Upper lobe of left lung (tissue), 6 donors: ENCODE measurements at regions not wholly inside any gene's neighbourhood (a gene's known extent, or its start where the extent isn't known, plus 50 kb on each side); places are given as distances from the start of the nearest gene placed in this dataset.
"Not testable (repeated sequence)": the region's sequence is repeated elsewhere in the genome, so short reads cannot be mapped to it uniquely, and the experiment has no call there.

Source experiments
- ATAC-seq, 2 donors: fragments of 200-7000 bp; cut with Tn5 transposase; one replicate each; pipeline ENCODE4 v1.9.1; 2022; ENCODE audit warnings: mild to moderate bottlenecking in 2 of 2, moderate library complexity in 2 of 2; ENCODE audit not compliant: low FRiP score in 2 of 2
- DNase-seq, 2 donors: peaks; one replicate each; pipeline ENCODE4 v3.0.0-alpha.2; 2019 to 2020
- H3K27ac ChIP-seq, 4 donors: fragments of 200-600 bp; sonication (generic); one replicate each; pipeline ENCODE4 v1.5.1; 2016 to 2019
- H3K27me3 ChIP-seq, 4 donors: fragments of 200-600 bp; sonication (generic); one replicate each; pipeline ENCODE4 v1.5.1; 2017 to 2019
- H3K36me3 ChIP-seq, 4 donors: fragments of 200-600 bp; sonication (generic); one replicate each; pipeline ENCODE4 v1.5.1; 2016 to 2019
- H3K4me1 ChIP-seq, 4 donors: fragments of 200-600 bp; sonication (generic); one replicate each; pipeline ENCODE4 v1.5.1; 2018 to 2019
- H3K4me3 ChIP-seq, 4 donors: fragments of 200-600 bp; sonication (generic); one replicate each; pipeline ENCODE4 v1.5.1; 2017 to 2019; ENCODE audit warnings: mild to moderate bottlenecking in 2 of 4, moderate library complexity in 1 of 4
- H3K9me3 ChIP-seq, 4 donors: fragments of 200-600 bp; sonication (generic); one replicate each; pipeline ENCODE4 v1.5.1; 2018 to 2019
- CTCF ChIP-seq, 6 experiments: fragments of 450-650 bp in 4 of 6; fragments of 200-600 bp in 2 of 6; sonication (generic) in 2 of 6; IDR thresholded peaks; one replicate each; pipeline ENCODE4 v1.5.1; 2016 to 2019; ENCODE audit warnings: antibody characterized with exemption in 6 of 6
- EP300 ChIP-seq, 4 donors: sonication (generic); formaldehyde crosslinking; IDR thresholded peaks; one replicate each; pipeline ENCODE4 v1.5.1; 2017; ENCODE audit warnings: antibody characterized with exemption in 4 of 4, control low read depth in 2 of 4
- POLR2A ChIP-seq, 4 donors: fragments of 450-650 bp; IDR thresholded peaks; one replicate each; pipeline ENCODE4 v1.5.1; 2016 to 2017; ENCODE audit warnings: antibody characterized with exemption in 4 of 4, mild to moderate bottlenecking in 2 of 4
- POLR2AphosphoS5 ChIP-seq, 2 donors: sonication (generic); formaldehyde crosslinking; IDR thresholded peaks; one replicate each; pipeline ENCODE4 v1.5.1; 2017; ENCODE audit warnings: antibody characterized with exemption in 2 of 2
- WGBS, 2 donors: methylation state at CpG; one replicate each; pipeline ENCODE4 v1.1.5; 2017 to 2018; 5-methylcytosine and 5-hydroxymethylcytosine counted together
- donor health status: DM: no; HTN: no; CAD: no; lungs with moderate emphysema.
- donor health status: DM: no; HTN: yes; CAD: no; lungs with severe emphysema.

GRCh38 chr13:89061821-89062220, 1390.7 kb downstream of the SLITRK5 start:
- Histone ChIP-seq H3K4me1 (no peaks in the 10 kb centered on the region), H3K27ac (no peak overlapping the region), H3K4me3 (no peak overlapping the region), H3K9me3 (no peaks in the 10 kb centered on the region), H3K27me3 (no peaks in the 10 kb centered on the region), H3K36me3 (no peaks in the 10 kb centered on the region)
- TF ChIP-seq POLR2A (IDR thresholded peaks at IDR 0.05) (no peak), CTCF (IDR thresholded peaks at IDR 0.05) (no peak), EP300 (IDR thresholded peaks at IDR 0.05) (no peak), POLR2AphosphoS5 (IDR thresholded peaks at IDR 0.05) (no peak)
- 82 to 83% methylated on average over 1 of the region's 1 CpG for whole genome bisulfite sequencing, 2 donors
- DNase-seq (no peak), ATAC-seq (no peak)

GRCh38 chr13:89066868-89067466, 1395.8 kb downstream of the SLITRK5 start:
- no peak overlapping the region for H3K27ac ChIP-seq
- no peaks in the 10 kb centered on the region for H3K27me3 ChIP-seq
- H3K4me1 ChIP-seq = no peaks in the 10 kb centered on the region
- H3K36me3 ChIP-seq = no peaks in the 10 kb centered on the region
- ATAC-seq (peak in 1 of 2 donors; percentile 73), DNase-seq (no peak)
- no peaks in the 10 kb centered on the region for H3K9me3 ChIP-seq
- no peak overlapping the region for H3K4me3 ChIP-seq
- no peak for TF ChIP-seq POLR2AphosphoS5 (IDR thresholded peaks at IDR 0.05)
- peak in 4 of 6 experiments; percentile 39 to 68 (median 66) for TF ChIP-seq CTCF (IDR thresholded peaks at IDR 0.05)
- 34 to 37% methylated on average over 9 of the region's 9 CpGs for WGBS, 2 donors

- TF ChIP-seq CTCF (IDR thresholded peaks at IDR 0.05) (no peak), POLR2A (IDR thresholded peaks at IDR 0.05) (no peak), EP300 (IDR thresholded peaks at IDR 0.05) (no peak), POLR2AphosphoS5 (IDR thresholded peaks at IDR 0.05) (no peak)
Observed at GRCh38 chr13:89072979-89073378, 1401.8 kb downstream of the SLITRK5 start.

GRCh38 chr13:89076622-89077021, 1405.5 kb downstream of the SLITRK5 start:
- Histone ChIP-seq H3K4me3 (no peak overlapping the region), H3K36me3 (no peaks in the 10 kb centered on the region), H3K27ac (no peak overlapping the region), H3K27me3 (no peaks in the 10 kb centered on the region), H3K9me3 (no peaks in the 10 kb centered on the region), H3K4me1 (no peaks in the 10 kb centered on the region)
- ATAC-seq (no peak), DNase-seq (no peak)
- WGBS, 2 donors = 88 to 100% methylated on average over 2 of the region's 2 CpGs
- TF ChIP-seq POLR2AphosphoS5 (IDR thresholded peaks at IDR 0.05) = no peak
- TF ChIP-seq CTCF (IDR thresholded peaks at IDR 0.05) = no peak
- no peak for TF ChIP-seq POLR2A (IDR thresholded peaks at IDR 0.05)
- no peak for TF ChIP-seq EP300 (IDR thresholded peaks at IDR 0.05)

More at GRCh38 chr13:89072979-89073378, 1401.8 kb downstream of the SLITRK5 start:
- WGBS, 2 donors = 80 to 85% methylated on average over 1 of the region's 1 CpG
- Histone ChIP-seq H3K27me3 (no peaks in the 10 kb centered on the region), H3K27ac (no peak overlapping the region), H3K4me3 (no peak overlapping the region), H3K9me3 (no peaks in the 10 kb centered on the region), H3K36me3 (no peaks in the 10 kb centered on the region), H3K4me1 (no peaks in the 10 kb centered on the region)
- no peak for DNase-seq
- no peak for ATAC-seq

GRCh38 chr13:89082623-89083022, 1411.5 kb downstream of the SLITRK5 start:
- Histone ChIP-seq H3K27ac (no peak overlapping the region), H3K9me3 (no peaks in the 10 kb centered on the region), H3K4me1 (no peaks in the 10 kb centered on the region), H3K4me3 (no peak overlapping the region), H3K27me3 (no peaks in the 10 kb centered on the region), H3K36me3 (no peaks in the 10 kb centered on the region)
- WGBS, 2 donors = 92 to 94% methylated on average over 3 of the region's 3 CpGs
- ATAC-seq = no peak
- no peak for DNase-seq
- TF ChIP-seq EP300 (IDR thresholded peaks at IDR 0.05) = no peak
- no peak for TF ChIP-seq POLR2AphosphoS5 (IDR thresholded peaks at IDR 0.05)
- TF ChIP-seq POLR2A (IDR thresholded peaks at IDR 0.05) = no peak
- TF ChIP-seq CTCF (IDR thresholded peaks at IDR 0.05) = no peak

- DNase-seq = peak in 1 of 2 donors; percentile 56
- H3K4me3 ChIP-seq, H3K9me3 ChIP-seq, H3K36me3 ChIP-seq, ATAC-seq, H3K27ac ChIP-seq, H3K4me1 ChIP-seq, H3K27me3 ChIP-seq: not testable (repeated sequence)
- WGBS, 2 donors = 89 to 91% methylated on average over 15 to 16 of the region's 16 CpGs
Observed at GRCh38 chr13:89088107-89088506, 1416.9 kb downstream of the SLITRK5 start.
